PC-9 (cell line): ENCODE measurements at regions not wholly inside any gene's neighbourhood (a gene's known extent, or its start where the extent isn't known, plus 50 kb on each side); places are given as distances from the start of the nearest gene placed in this dataset.
"Not testable (repeated sequence)": the region's sequence is repeated elsewhere in the genome, so short reads cannot be mapped to it uniquely, and the experiment has no call there.

Experiments used
- BruUV-seq: library from RNA; stranded (reverse); fragments of 400-500 nt; replicated peaks from 2 replicates; lab custom pipeline; 2021; lab: Mats Ljungman, UMichigan
- CTCF ChIA-PET: fragments of 300-600 bp; sonication (Branson Sonifier 250); formaldehyde crosslinking; loops from one replicate; lab custom pipeline; 2022; ENCODE audit warnings: antibody characterized with exemption; lab: Charles Lee
- POLR2A ChIA-PET: fragments of 300-600 bp; sonication (Branson Sonifier 250); formaldehyde crosslinking; loops from one replicate; lab custom pipeline; 2022; ENCODE audit warnings: antibody characterized with exemption; ENCODE audit not compliant: unreplicated experiment; lab: Charles Lee
- DNase-seq, 2 experiments: peaks; one replicate each; pipeline versions ENCODE4 v3.0.0 to v3.0.0-alpha.2; 2015 to 2022; ENCODE audit warnings: mixed read lengths in 1 of 2
- H2AFZ ChIP-seq: fragments of 200-600 bp; sonication (generic); 2 replicates; pipeline ENCODE4 v1.8.1; 2017; ENCODE audit warnings: antibody characterized with exemption
- H3F3A ChIP-seq: fragments of 200-600 bp; sonication (generic); 2 replicates; pipeline ENCODE4 v1.8.1; 2017; ENCODE audit warnings: antibody characterized with exemption, mild to moderate bottlenecking, low read depth; ENCODE audit not compliant: insufficient read depth
- H3K27ac ChIP-seq: fragments of 200-600 bp; sonication (generic); 2 replicates; pipeline ENCODE4 v1.6.1; 2016; ENCODE audit warnings: mixed run types
- H3K27me3 ChIP-seq: fragments of 200-600 bp; sonication (generic); 2 replicates; pipeline ENCODE4 v1.6.1; 2016; ENCODE audit warnings: low read depth, mixed run types; ENCODE audit not compliant: insufficient read depth
- H3K36me3 ChIP-seq: fragments of 200-600 bp; sonication (generic); 2 replicates; pipeline ENCODE4 v1.6.1; 2016; ENCODE audit warnings: low read depth, mixed run types
- H3K4me1 ChIP-seq: fragments of 200-600 bp; sonication (generic); replicated peaks from 2 replicates; pipeline ENCODE4 v1.6.1; 2016; ENCODE audit warnings: mixed run types; ENCODE audit not compliant: insufficient read depth
- H3K4me2 ChIP-seq: fragments of 200-600 bp; sonication (generic); 2 replicates; pipeline ENCODE4 v1.6.1; 2017; ENCODE audit warnings: mixed run types
- H3K4me3 ChIP-seq: fragments of 200-600 bp; sonication (generic); 2 replicates; pipeline ENCODE4 v1.6.1; 2016; ENCODE audit warnings: mixed run types
- H3K79me2 ChIP-seq: fragments of 200-600 bp; sonication (generic); 2 replicates; pipeline ENCODE4 v1.6.1; 2017; ENCODE audit warnings: low read depth, mixed run types
- H3K9me2 ChIP-seq: fragments of 200-600 bp; sonication (generic); 2 replicates; pipeline ENCODE4 v1.8.1; 2017; ENCODE audit warnings: mild to moderate bottlenecking; ENCODE audit not compliant: insufficient read depth
- H3K9me3 ChIP-seq: fragments of 200-600 bp; sonication (generic); 2 replicates; pipeline ENCODE4 v1.8.1; 2016; ENCODE audit warnings: low read depth; ENCODE audit not compliant: insufficient read depth
- H4K20me1 ChIP-seq: fragments of 200-600 bp; sonication (generic); 2 replicates; pipeline ENCODE4 v1.8.1; 2017; ENCODE audit not compliant: insufficient read depth
- CTCF ChIP-seq: fragments of 200-600 bp; sonication (generic); conservative IDR thresholded peaks from 2 replicates; pipeline ENCODE4 v1.6.1; 2017; ENCODE audit warnings: mixed run types, antibody characterized with exemption, mild to moderate bottlenecking, moderate library complexity
- EZH2 ChIP-seq: fragments of 200-600 bp; sonication (generic); IDR thresholded peaks from 2 replicates; pipeline ENCODE4 v1.8.0; 2017; ENCODE audit warnings: antibody characterized with exemption, low read depth
- intact Hi-C: fragments of 100-400 bp; cut with micrococcal nuclease; formaldehyde crosslinking; loops from one replicate; pipeline ENCODE4 v1.10.0; 2022; ENCODE audit not compliant: unreplicated experiment

GRCh38 chr1:211192227-211192626 is 58.3 kb upstream of the KCNH1 start:
- H3K4me3 ChIP-seq = no peak overlapping the region
- POLR2A ChIA-PET = interaction anchor here (0.6 kb wide), 1 partner anchor 105 kb away, joined by 5 read pairs; no protein-coding TSS in a partner anchor
- H3K4me1 ChIP-seq = no peaks in the 10 kb centered on the region
- TF ChIP-seq EZH2 = no peak
- no peak for TF ChIP-seq CTCF
- H3K9me2 ChIP-seq = no peaks in the 10 kb centered on the region
- intact Hi-C loops = no loop called here
- H3K27ac ChIP-seq = no peak overlapping the region
- no peaks in the 10 kb centered on the region for H4K20me1 ChIP-seq
- no peaks in the 10 kb centered on the region for H3K36me3 ChIP-seq
- DNase-seq = no peak
- no TSS peak for BruUV-seq
- no peak overlapping the region for H3K4me2 ChIP-seq
- H3K79me2 ChIP-seq = no peaks in the 10 kb centered on the region
- no peaks in the 10 kb centered on the region for H3F3A ChIP-seq
- H3K27me3 ChIP-seq = no peaks in the 10 kb centered on the region
- CTCF ChIA-PET = interaction anchor here (0.6 to 0.7 kb wide), 2 partner anchors 550 to 817 kb away, joined by 3 to 4 read pairs; no protein-coding TSS in a partner anchor
- no peaks in the 10 kb centered on the region; the same call in 1 of the 2 replicates for H3K9me3 ChIP-seq
- no peak overlapping the region for H2AFZ ChIP-seq

GRCh38 chr1:211188721-211189120 is 54.8 kb upstream of the KCNH1 start:
- H3K4me3 ChIP-seq, H3K4me1 ChIP-seq, POLR2A ChIA-PET, H3F3A ChIP-seq, intact Hi-C loops, BruUV-seq, CTCF ChIA-PET, H3K36me3 ChIP-seq, H3K27me3 ChIP-seq, H4K20me1 ChIP-seq, DNase-seq, H3K9me3 ChIP-seq, H2AFZ ChIP-seq, H3K79me2 ChIP-seq, H3K4me2 ChIP-seq, H3K9me2 ChIP-seq, H3K27ac ChIP-seq: not testable (repeated sequence)

GRCh38 chr1:211183747-211184313 is 49.9 kb upstream of the KCNH1 start:
- intact Hi-C loops = no loop called here
- CTCF ChIA-PET = no interaction called here
- Histone ChIP-seq H3K27me3 (no peaks in the 10 kb centered on the region), H3K4me3 (no peak overlapping the region), H3K27ac (no peak overlapping the region), H3F3A (no peaks in the 10 kb centered on the region), H3K79me2 (no peaks in the 10 kb centered on the region), H3K9me3 (no peaks in the 10 kb centered on the region), H3K4me1 (no peaks in the 10 kb centered on the region), H2AFZ (no peak overlapping the region), H3K4me2 (no peak overlapping the region), H4K20me1 (no peaks in the 10 kb centered on the region), H3K9me2 (no peaks in the 10 kb centered on the region), H3K36me3 (no peaks in the 10 kb centered on the region)
- TF ChIP-seq CTCF (no peak), EZH2 (no peak)
- DNase-seq = no peak
- BruUV-seq = no TSS peak
- POLR2A ChIA-PET = no interaction called here
